CD4-positive, alpha-beta T cell treated with Interleukin-21 for 1 hour (primary cell): ENCODE measurements at regions not wholly inside any gene's neighbourhood (a gene's known extent, or its start where the extent isn't known, plus 50 kb on each side); places are given as distances from the start of the nearest gene placed in this dataset.

Source experiments
- DNase-seq: peaks from one replicate; pipeline ENCODE4 v3.0.0-alpha.2; 2020

GRCh38 chr5:141777711-141778110 is 95.7 kb upstream of the ARAP3 start:
- DNase-seq: no peak

- DNase-seq: no peak
These were observed 95.1 kb upstream of the ARAP3 start for GRCh38 chr5:141777130-141777529.

GRCh38 chr5:141773779-141774562 is 91.9 kb upstream of the ARAP3 start:
- no peak for DNase-seq

- no peak for DNase-seq
These were observed 90.3 kb upstream of the ARAP3 start for GRCh38 chr5:141772281-141772680.

GRCh38 chr5:141771562-141771961 is 89.5 kb upstream of the ARAP3 start:
- DNase-seq: no peak

- DNase-seq: no peak
These were observed 89.0 kb upstream of the ARAP3 start for GRCh38 chr5:141771031-141771430.

GRCh38 chr5:141769671-141770070 is 87.6 kb upstream of the ARAP3 start:
- DNase-seq: no peak

- DNase-seq: no peak
These were observed 85.6 kb upstream of the ARAP3 start for GRCh38 chr5:141767671-141768070.

GRCh38 chr5:141765896-141766551 is 84.0 kb upstream of the ARAP3 start:
- no peak for DNase-seq

GRCh38 chr5:141763541-141763940 is 81.5 kb upstream of the ARAP3 start:
- no peak for DNase-seq

- no peak for DNase-seq
These were observed 80.8 kb upstream of the ARAP3 start for GRCh38 chr5:141762790-141763368.

- no peak for DNase-seq
These were observed 80.3 kb upstream of the ARAP3 start for GRCh38 chr5:141762316-141762715.

- no peak for DNase-seq
These were observed 78.7 kb upstream of the ARAP3 start for GRCh38 chr5:141760753-141761152.

- no peak for DNase-seq
These were observed 78.2 kb upstream of the ARAP3 start for GRCh38 chr5:141760193-141760592.

- DNase-seq: no peak
These were observed 76.4 kb upstream of the ARAP3 start for GRCh38 chr5:141758310-141758998.

- DNase-seq: no peak
These were observed 75.4 kb upstream of the ARAP3 start for GRCh38 chr5:141757402-141757801.

GRCh38 chr5:141756196-141756595 is 74.2 kb upstream of the ARAP3 start:
- DNase-seq: no peak

- no peak for DNase-seq
These were observed 72.1 kb upstream of the ARAP3 start for GRCh38 chr5:141753971-141754713.

- DNase-seq: no peak
These were observed 71.3 kb upstream of the ARAP3 start for GRCh38 chr5:141753143-141753970.

GRCh38 chr5:141747152-141748141 is 65.4 kb upstream of the ARAP3 start:
- no peak for DNase-seq

GRCh38 chr5:141746395-141746794 is 64.4 kb upstream of the ARAP3 start:
- DNase-seq: no peak
